ENCODE measurements at regions not wholly inside any gene's neighbourhood (a gene's known extent, or its start where the extent isn't known, plus 50 kb on each side); places are given as distances from the start of the nearest gene placed in this dataset.

DNA sequence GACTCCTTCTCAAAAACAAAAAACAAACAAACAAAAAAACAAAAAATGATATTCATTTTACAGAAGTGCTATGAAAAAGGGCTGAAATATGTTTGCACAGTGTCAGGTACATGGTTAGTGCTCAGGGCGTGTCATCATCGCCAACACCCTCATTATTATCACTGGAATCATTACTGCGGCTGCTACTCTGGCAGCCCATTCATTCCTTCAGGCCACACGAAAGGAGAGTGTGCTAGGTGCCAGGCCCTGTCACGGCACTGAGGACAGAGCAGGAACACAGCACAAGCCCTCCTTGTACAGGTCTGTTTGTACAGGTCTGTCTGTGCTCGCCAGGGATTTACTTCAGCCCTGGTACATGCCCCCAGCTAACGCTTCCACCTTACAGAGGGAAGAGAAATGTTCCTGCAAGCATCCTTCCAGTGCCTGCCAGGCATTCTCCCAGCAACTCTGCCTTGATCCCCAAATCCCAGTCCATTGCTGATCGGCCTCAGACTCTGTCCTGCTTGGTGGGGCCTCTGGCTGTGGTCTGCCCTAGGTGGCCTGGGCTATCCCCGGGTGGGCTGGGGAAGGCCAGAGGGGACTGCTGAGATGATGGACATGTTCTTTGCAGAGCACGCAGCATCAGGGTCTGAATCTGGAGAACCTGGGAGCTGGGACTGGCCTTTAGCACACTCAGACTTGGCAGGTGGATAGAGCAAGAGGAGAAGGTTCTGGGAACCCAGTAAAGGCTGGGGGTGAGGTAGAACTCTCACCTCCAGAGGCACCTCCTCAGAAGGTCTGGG lies 210.7 kb downstream of the URI1 start (continued):
- TF ChIP-seq RAD51 (IDR thresholded peaks at IDR 0.05) (no peak), MEF2A (IDR thresholded peaks at IDR 0.05; ENCODE audit: insufficient read depth, low read depth, low read length) (no peak), BMI1 (IDR thresholded peaks at IDR 0.05; ENCODE audit: borderline replicate concordance) (no peak), ZNF207 (IDR thresholded peaks at IDR 0.05; ENCODE audit: borderline replicate concordance) (no peak), SREBF1 (IDR thresholded peaks at IDR 0.05; ENCODE audit: low read length) (no peak), SUPT20H (IDR thresholded peaks at IDR 0.05; ENCODE audit: borderline replicate concordance, control insufficient read depth, low read depth, low read length) (no peak), NFXL1 (IDR thresholded peaks at IDR 0.05; ENCODE audit: borderline replicate concordance) (no peak), TAF1 (IDR thresholded peaks at IDR 0.05; ENCODE audit: borderline replicate concordance, low read depth, low read length) (no peak)

DNA sequence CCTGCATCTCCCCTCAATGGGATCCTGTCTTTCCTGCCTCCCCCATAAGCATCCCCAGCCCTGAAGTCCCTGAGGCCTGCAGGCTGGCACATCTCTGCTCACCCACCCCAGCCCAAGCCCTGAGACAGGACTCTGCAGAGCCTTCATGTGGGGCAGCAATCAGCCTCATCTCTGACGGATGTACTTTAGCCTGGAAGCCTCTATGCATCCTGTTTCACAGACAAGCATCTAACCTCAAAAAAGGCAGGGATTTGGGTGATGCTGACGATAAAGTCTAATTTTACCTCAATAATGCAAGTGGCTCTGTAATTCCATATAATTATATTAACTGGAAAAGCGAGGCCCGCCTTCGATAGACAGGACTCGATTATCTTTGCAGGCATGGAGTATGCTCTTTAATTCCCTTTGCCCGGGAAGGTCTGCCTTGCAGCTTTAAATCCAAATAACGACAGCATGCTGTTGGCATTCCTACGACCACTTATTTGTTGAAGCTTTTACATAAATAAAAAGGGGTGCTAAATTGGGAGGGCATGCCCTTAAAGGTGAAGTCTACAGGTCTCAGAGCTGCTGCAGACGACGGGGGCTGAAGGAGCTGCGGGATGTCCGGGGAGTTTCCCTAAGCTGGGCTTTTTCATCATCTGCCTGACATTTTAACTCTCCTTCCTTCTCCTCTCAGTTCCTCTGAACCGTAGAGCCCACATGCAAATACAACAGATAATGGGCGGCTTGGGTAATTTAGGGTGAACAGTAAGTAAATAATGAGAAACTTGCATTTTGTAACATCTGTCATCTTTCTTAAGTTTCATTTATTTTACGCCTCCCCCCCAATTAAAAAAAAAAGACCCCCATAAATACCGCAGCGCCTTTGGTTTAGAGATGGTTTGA lies 211.5 kb downstream of the URI1 start:
- Histone ChIP-seq H3K27me3 (replicated peaks in 1 of 2; ENCODE audit: control insufficient read depth in 2 of 2, insufficient read depth in 2 of 2, low read length in 1 of 2) (no peaks in the 10 kb centered on the region), H3K27ac (ENCODE audit: control insufficient read depth, insufficient read depth) (no peak overlapping the region), H4K20me1 (ENCODE audit: control insufficient read depth, insufficient read depth) (no peaks in the 10 kb centered on the region), H3K79me2 (ENCODE audit: control insufficient read depth, insufficient read depth, low read length) (no peaks in the 10 kb centered on the region), H3K4me3 (peak overlapping the region; percentile 6; the same call in 1 of the 2 replicates), H3K9ac (ENCODE audit: control insufficient read depth, insufficient read depth, low read length) (no peak overlapping the region), H3K9me3 (replicated peaks; ENCODE audit: control insufficient read depth, insufficient read depth, low read length) (no peaks in the 10 kb centered on the region), H3K4me1 (ENCODE audit: control insufficient read depth, insufficient read depth, low read length) (peaks cover 13% of the 10 kb centered on the region), H3K36me3 (ENCODE audit: control insufficient read depth in 2 of 2, insufficient read depth in 2 of 2, low read length in 1 of 2) (no peaks in the 10 kb centered on the region), H2AFZ (ENCODE audit: control insufficient read depth, low read depth, low read length) (no peak overlapping the region), H3K4me2 (ENCODE audit: control insufficient read depth, insufficient read depth) (peak overlapping the region; percentile 66; the same call in 1 of the 2 replicates)
- CTCF ChIA-PET = interaction anchor here (0.7 kb wide), 1 partner anchor 107 kb away, joined by 3 read pairs; no protein-coding TSS in a partner anchor
- intact Hi-C loops (cut with micrococcal nuclease; ENCODE audit: unreplicated experiment) = loop anchor here (5.0 kb wide), 1 partner anchor 106 kb away; no protein-coding TSS in a partner anchor
- no TSS peak for BruUV-seq (replicated peaks)
- SMC1A ChIA-PET (ENCODE audit: uncharacterized antibody, unreplicated experiment) = interaction anchor here (1.1 to 1.2 kb wide), 2 partner anchors 45 to 51 kb away, joined by 3 read pairs; no protein-coding TSS in a partner anchor
- in situ Hi-C loops (cut with MboI) = no loop called here
- 13% methylated on average over 18 of the region's 18 CpGs for WGBS (ENCODE audit: insufficient coverage, insufficient replicate concordance, low lambda C conversion rate, missing lambda C conversion rate)
- RAD21 ChIA-PET (ENCODE audit: unreplicated experiment) = no interaction called here
- DNase-seq (ENCODE audit: low read depth, low spot score) = peak; percentile 34
- FAIRE-seq = peak; percentile 90
- ATAC-seq = peak; percentile 96
- POLR2A ChIA-PET = interaction anchor here (1.2 kb wide), 1 partner anchor 123 kb away, joined by 4 read pairs; no protein-coding TSS in a partner anchor
- TF ChIP-seq CHD4 (IDR thresholded peaks at IDR 0.05) = no peak
- no peak for TF ChIP-seq CHD2 (IDR thresholded peaks at IDR 0.05; ENCODE audit: borderline replicate concordance, low read depth, low read length)
- TF ChIP-seq, protein P1, sequence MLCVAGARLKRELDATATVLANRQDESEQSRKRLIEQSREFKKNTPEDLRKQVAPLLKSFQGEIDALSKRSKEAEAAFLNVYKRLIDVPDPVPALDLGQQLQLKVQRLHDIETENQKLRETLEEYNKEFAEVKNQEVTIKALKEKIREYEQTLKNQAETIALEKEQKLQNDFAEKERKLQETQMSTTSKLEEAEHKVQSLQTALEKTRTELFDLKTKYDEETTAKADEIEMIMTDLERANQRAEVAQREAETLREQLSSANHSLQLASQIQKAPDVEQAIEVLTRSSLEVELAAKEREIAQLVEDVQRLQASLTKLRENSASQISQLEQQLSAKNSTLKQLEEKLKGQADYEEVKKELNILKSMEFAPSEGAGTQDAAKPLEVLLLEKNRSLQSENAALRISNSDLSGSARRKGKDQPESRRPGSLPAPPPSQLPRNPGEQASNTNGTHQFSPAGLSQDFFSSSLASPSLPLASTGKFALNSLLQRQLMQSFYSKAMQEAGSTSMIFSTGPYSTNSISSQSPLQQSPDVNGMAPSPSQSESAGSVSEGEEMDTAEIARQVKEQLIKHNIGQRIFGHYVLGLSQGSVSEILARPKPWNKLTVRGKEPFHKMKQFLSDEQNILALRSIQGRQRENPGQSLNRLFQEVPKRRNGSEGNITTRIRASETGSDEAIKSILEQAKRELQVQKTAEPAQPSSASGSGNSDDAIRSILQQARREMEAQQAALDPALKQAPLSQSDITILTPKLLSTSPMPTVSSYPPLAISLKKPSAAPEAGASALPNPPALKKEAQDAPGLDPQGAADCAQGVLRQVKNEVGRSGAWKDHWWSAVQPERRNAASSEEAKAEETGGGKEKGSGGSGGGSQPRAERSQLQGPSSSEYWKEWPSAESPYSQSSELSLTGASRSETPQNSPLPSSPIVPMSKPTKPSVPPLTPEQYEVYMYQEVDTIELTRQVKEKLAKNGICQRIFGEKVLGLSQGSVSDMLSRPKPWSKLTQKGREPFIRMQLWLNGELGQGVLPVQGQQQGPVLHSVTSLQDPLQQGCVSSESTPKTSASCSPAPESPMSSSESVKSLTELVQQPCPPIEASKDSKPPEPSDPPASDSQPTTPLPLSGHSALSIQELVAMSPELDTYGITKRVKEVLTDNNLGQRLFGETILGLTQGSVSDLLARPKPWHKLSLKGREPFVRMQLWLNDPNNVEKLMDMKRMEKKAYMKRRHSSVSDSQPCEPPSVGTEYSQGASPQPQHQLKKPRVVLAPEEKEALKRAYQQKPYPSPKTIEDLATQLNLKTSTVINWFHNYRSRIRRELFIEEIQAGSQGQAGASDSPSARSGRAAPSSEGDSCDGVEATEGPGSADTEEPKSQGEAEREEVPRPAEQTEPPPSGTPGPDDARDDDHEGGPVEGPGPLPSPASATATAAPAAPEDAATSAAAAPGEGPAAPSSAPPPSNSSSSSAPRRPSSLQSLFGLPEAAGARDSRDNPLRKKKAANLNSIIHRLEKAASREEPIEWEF (IDR thresholded peaks at IDR 0.05; ENCODE audit: insufficient replicate concordance, low read depth, low read length) = no peak
- no peak for TF ChIP-seq SUZ12 (IDR thresholded peaks at IDR 0.05; ENCODE audit: unreplicated experiment)
- peak in 1 of 2 experiments; percentile 28; a peak in 1 of 4 replicates for TF ChIP-seq IKZF2 (IDR thresholded peaks at IDR 0.05)
- TF ChIP-seq POU2F2 (IDR thresholded peaks at IDR 0.05; ENCODE audit: borderline replicate concordance, low read depth, low read length) = peak; percentile 88; the same call in 2 of the 3 replicates
- TF ChIP-seq MTA2 (IDR thresholded peaks at IDR 0.05; ENCODE audit: low read depth) = peak; percentile 43; the same call in 1 of the 2 replicates
- TF ChIP-seq YY1 (IDR thresholded peaks at IDR 0.05; ENCODE audit: low read depth, low read length) = no peak
